ENCODE measurements at regions not wholly inside any gene's neighbourhood (a gene's known extent, or its start where the extent isn't known, plus 50 kb on each side); places are given as distances from the start of the nearest gene placed in this dataset.

DNA sequence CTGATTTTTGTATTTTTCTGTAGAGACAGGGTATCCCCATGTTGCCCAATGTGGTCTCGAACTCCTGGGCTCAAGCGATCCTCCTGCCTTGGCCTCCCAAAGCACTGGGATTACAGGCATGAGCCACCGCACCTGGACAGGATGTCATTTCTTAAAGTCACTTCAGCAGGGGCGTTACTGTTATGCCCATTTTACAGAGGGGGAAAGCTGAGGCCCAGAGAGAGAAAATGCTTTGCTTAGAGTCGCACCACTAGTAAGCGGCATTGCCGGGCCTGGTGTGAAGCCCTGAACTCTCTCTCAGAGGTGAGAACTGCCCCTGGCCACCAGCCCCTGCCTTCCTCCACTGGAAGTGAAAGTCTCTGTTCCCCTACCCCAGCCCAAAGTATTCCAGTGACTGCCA, 207.0 kb downstream of the PHETA1 start:
- Histone ChIP-seq H3K4me1 (no peaks in the 10 kb centered on the region), H3K4me3 (no peak overlapping the region), H3K27me3 (no peaks in the 10 kb centered on the region), H3K27ac (no peak overlapping the region), H3K9me3 (no peaks in the 10 kb centered on the region), H3K36me3 (no peaks in the 10 kb centered on the region)
- TF ChIP-seq EP300 (IDR thresholded peaks at IDR 0.05; ENCODE audit: low read depth): no peak
- TF ChIP-seq POLR2AphosphoS5 (IDR thresholded peaks at IDR 0.05): no peak
- TF ChIP-seq, protein P1, sequence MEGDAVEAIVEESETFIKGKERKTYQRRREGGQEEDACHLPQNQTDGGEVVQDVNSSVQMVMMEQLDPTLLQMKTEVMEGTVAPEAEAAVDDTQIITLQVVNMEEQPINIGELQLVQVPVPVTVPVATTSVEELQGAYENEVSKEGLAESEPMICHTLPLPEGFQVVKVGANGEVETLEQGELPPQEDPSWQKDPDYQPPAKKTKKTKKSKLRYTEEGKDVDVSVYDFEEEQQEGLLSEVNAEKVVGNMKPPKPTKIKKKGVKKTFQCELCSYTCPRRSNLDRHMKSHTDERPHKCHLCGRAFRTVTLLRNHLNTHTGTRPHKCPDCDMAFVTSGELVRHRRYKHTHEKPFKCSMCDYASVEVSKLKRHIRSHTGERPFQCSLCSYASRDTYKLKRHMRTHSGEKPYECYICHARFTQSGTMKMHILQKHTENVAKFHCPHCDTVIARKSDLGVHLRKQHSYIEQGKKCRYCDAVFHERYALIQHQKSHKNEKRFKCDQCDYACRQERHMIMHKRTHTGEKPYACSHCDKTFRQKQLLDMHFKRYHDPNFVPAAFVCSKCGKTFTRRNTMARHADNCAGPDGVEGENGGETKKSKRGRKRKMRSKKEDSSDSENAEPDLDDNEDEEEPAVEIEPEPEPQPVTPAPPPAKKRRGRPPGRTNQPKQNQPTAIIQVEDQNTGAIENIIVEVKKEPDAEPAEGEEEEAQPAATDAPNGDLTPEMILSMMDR (IDR thresholded peaks at IDR 0.05): no peak
- TF ChIP-seq POLR2A (IDR thresholded peaks at IDR 0.05): no peak
- DNase-seq: no peak
- WGBS, 2 donors (ENCODE audit: low coverage in 1 of 2): 80% methylated on average over 7 of the region's 7 CpGs; no CpG with 5 or more reads in 1 of the 2 donors
- in situ Hi-C loops (cut with MboI; ENCODE audit: low pct_ligation_motif_present in 1 of 4, low pct_unique_long_range_greater_than_20kb in 1 of 4, low sequenced_read_pairs in 3 of 4): no loop called here
- intact Hi-C loops (cut with DNase I; ENCODE audit: low total_unique reads): no loop called here

DNA sequence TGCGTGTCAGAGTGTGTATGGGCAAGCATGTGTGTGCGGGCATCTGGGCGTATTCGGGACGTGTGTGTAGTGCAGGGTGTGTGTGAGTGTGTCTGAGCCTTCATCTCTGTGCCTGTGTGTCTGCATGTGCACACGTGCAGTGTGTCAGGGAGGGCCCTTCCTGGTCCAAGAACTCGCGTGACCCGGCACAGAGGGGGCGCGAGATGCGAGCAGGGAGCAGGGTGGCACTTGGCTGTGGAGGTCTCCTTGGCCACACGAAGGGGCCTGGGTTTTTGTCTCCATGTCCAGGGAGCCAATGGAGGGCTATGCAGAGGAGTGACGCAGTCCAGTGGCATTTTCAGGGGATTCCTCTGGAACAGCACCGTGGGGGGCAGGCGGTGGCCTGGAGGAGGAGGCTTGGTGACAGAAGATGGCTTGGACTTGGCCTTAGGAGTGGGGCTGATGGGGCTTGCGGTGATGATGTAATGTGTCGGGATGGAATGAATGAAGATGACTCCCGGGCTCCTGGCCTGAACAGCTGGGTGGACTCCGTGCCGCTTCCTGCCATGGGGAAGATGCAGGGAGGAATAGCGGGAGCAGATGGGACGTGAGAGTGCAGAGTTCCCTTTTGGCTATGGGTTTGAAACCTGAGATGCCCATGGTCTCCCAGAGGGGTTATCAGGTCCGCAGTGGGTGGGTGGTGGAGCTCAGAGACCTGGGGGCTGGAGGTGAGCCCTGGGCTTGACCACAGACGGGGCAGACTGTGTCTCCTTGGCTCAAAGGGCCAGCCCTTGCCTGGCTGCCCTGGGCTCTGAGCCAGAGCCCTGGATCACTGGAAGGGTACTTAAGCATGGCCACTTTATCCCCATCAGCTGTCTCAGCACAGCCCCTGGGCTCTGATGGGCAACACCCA, 208.3 kb downstream of the PHETA1 start:
- intact Hi-C loops (cut with DNase I; ENCODE audit: low total_unique reads) (no loop called here), in situ Hi-C loops (cut with MboI; ENCODE audit: low pct_ligation_motif_present in 1 of 4, low pct_unique_long_range_greater_than_20kb in 1 of 4, low sequenced_read_pairs in 3 of 4) (no loop called here)
- no peak overlapping the region for H3K4me3 ChIP-seq
- H3K9me3 ChIP-seq: no peaks in the 10 kb centered on the region
- H3K27me3 ChIP-seq: peaks cover 5% of the 10 kb centered on the region
- H3K27ac ChIP-seq: no peak overlapping the region
- H3K36me3 ChIP-seq: no peaks in the 10 kb centered on the region
- 73 to 80% methylated on average over 2 to 25 of the region's 25 CpGs for WGBS, 2 donors (ENCODE audit: low coverage in 1 of 2)
- H3K4me1 ChIP-seq: no peaks in the 10 kb centered on the region
- TF ChIP-seq, protein P1 (IDR thresholded peaks at IDR 0.05): no peak
- no peak for TF ChIP-seq POLR2AphosphoS5 (IDR thresholded peaks at IDR 0.05)
- TF ChIP-seq POLR2A (IDR thresholded peaks at IDR 0.05): no peak
- no peak for TF ChIP-seq EP300 (IDR thresholded peaks at IDR 0.05; ENCODE audit: low read depth)
- DNase-seq: no peak

GRCh38 chr12:111158992-111159391, 209.9 kb downstream of the PHETA1 start:
- in situ Hi-C loops (cut with MboI; ENCODE audit: low pct_ligation_motif_present in 1 of 4, low pct_unique_long_range_greater_than_20kb in 1 of 4, low sequenced_read_pairs in 3 of 4): no loop called here

DNA sequence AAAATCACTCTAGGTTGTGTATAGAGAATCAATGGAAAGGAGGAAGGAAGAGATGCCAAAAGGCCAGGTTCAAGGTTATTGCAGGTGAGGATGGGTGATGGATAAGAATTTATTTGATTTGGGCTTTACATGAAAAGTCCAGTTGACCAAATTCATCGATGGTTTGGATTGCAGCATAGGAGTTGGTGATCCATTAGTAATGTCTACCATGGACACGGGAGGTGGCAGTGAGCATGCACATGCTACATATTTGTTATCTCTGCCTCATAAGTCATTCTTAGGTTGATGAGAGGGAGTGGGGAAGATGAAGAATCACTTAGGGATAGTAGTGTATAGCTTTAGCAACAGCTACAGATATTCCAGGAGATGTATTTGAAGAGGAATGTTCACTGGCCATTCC, 211.4 kb downstream of the PHETA1 start:
- TF ChIP-seq POLR2AphosphoS5 (IDR thresholded peaks at IDR 0.05): no peak
- TF ChIP-seq EP300 (IDR thresholded peaks at IDR 0.05; ENCODE audit: low read depth): no peak
- TF ChIP-seq, protein P1 (IDR thresholded peaks at IDR 0.05): no peak
- no peak for TF ChIP-seq POLR2A (IDR thresholded peaks at IDR 0.05)
- no peaks in the 10 kb centered on the region for H3K36me3 ChIP-seq
- no peak overlapping the region for H3K27ac ChIP-seq
- no peaks in the 10 kb centered on the region for H3K4me1 ChIP-seq
- H3K4me3 ChIP-seq: no peak overlapping the region
- no peaks in the 10 kb centered on the region for H3K9me3 ChIP-seq
- intact Hi-C loops (cut with DNase I; ENCODE audit: low total_unique reads) (no loop called here), in situ Hi-C loops (cut with MboI; ENCODE audit: low pct_ligation_motif_present in 1 of 4, low pct_unique_long_range_greater_than_20kb in 1 of 4, low sequenced_read_pairs in 3 of 4) (no loop called here)
- no peak for DNase-seq
- 83 to 85% methylated on average over 2 of the region's 2 CpGs for WGBS, 2 donors (ENCODE audit: low coverage in 1 of 2)
- peaks cover 5% of the 10 kb centered on the region for H3K27me3 ChIP-seq

More at GRCh38 chr12:111158992-111159391, 209.9 kb downstream of the PHETA1 start:
- Histone ChIP-seq H3K9me3 (no peaks in the 10 kb centered on the region), H3K4me3 (no peak overlapping the region), H3K27ac (no peak overlapping the region), H3K4me1 (no peaks in the 10 kb centered on the region), H3K27me3 (peaks cover 5% of the 10 kb centered on the region), H3K36me3 (no peaks in the 10 kb centered on the region)
- intact Hi-C loops (cut with DNase I; ENCODE audit: low total_unique reads): no loop called here
- no peak for DNase-seq
- TF ChIP-seq EP300 (IDR thresholded peaks at IDR 0.05; ENCODE audit: low read depth) (no peak), POLR2A (IDR thresholded peaks at IDR 0.05) (no peak), POLR2AphosphoS5 (IDR thresholded peaks at IDR 0.05) (no peak)
- TF ChIP-seq, protein P1 (IDR thresholded peaks at IDR 0.05): no peak
- 92% methylated on average over 8 of the region's 8 CpGs; no CpG with 5 or more reads in 1 of the 2 donors for whole genome bisulfite sequencing, 2 donors (ENCODE audit: low coverage in 1 of 2)

Measured in transverse colon (tissue), 4 donors.